Uterus (tissue), 2 donors: ENCODE measurements at regions not wholly inside any gene's neighbourhood (a gene's known extent, or its start where the extent isn't known, plus 50 kb on each side); places are given as distances from the start of the nearest gene placed in this dataset.

Source experiments
- POLR2A ChIP-seq, 2 donors: fragments of 450-650 bp; IDR thresholded peaks; one replicate each; pipeline ENCODE4 v1.6.1; 2016; ENCODE audit warnings: antibody characterized with exemption in 2 of 2, mild to moderate bottlenecking in 1 of 2, moderate library complexity in 1 of 2
- TF ChIP-seq, protein P1 (sequence below), 4 experiments: fragments of 200-600 bp in 2 of 4; fragments of 450-650 bp in 2 of 4; sonication (generic) in 2 of 4; IDR thresholded peaks; one replicate each; pipeline ENCODE4 v1.5.1; 2016 to 2019; ENCODE audit warnings: antibody characterized with exemption in 4 of 4, mild to moderate bottlenecking in 2 of 4, moderate library complexity in 1 of 4

DNA sequence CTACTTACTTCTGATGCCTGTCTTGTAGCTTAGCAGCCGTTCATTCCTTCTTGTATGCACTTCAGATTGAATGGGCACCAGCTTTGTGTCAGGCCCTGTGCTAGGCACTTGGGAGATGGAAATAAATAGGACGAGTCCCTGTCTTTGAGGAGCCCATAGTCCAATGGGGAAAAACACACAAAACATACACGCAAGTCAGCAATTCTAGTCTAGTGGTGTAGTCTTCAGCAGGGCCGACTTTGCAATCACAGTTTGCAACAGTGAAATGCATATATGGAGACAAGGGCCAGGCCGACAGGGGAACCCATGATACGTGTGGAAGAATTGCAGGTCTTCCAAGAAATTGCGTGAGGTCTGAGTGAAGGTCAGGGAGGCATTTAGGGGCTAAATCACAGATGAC is 262.6 kb downstream of the MAF start:
- TF ChIP-seq, protein P1, sequence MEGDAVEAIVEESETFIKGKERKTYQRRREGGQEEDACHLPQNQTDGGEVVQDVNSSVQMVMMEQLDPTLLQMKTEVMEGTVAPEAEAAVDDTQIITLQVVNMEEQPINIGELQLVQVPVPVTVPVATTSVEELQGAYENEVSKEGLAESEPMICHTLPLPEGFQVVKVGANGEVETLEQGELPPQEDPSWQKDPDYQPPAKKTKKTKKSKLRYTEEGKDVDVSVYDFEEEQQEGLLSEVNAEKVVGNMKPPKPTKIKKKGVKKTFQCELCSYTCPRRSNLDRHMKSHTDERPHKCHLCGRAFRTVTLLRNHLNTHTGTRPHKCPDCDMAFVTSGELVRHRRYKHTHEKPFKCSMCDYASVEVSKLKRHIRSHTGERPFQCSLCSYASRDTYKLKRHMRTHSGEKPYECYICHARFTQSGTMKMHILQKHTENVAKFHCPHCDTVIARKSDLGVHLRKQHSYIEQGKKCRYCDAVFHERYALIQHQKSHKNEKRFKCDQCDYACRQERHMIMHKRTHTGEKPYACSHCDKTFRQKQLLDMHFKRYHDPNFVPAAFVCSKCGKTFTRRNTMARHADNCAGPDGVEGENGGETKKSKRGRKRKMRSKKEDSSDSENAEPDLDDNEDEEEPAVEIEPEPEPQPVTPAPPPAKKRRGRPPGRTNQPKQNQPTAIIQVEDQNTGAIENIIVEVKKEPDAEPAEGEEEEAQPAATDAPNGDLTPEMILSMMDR (IDR thresholded peaks at IDR 0.05) = no peak
- TF ChIP-seq POLR2A (IDR thresholded peaks at IDR 0.05) = no peak
